ENCODE measurements at regions not wholly inside any gene's neighbourhood (a gene's known extent, or its start where the extent isn't known, plus 50 kb on each side); places are given as distances from the start of the nearest gene placed in this dataset.

- TF ChIP-seq POLR2AphosphoS5 (IDR thresholded peaks at IDR 0.05; ENCODE audit: borderline replicate concordance, low read depth, low read length) (no peak), EZH2 (IDR thresholded peaks at IDR 0.05) (no peak), FOXP2 (optimal IDR thresholded peaks at IDR 0.05; ENCODE audit: control extremely low read depth, extremely low read length, insufficient read depth) (no peak)
These were observed 129.3 kb downstream of the RBMX2 start for GRCh38 chrX:130531066-130531465.
